ENCODE measurements at regions not wholly inside any gene's neighbourhood (a gene's known extent, or its start where the extent isn't known, plus 50 kb on each side); places are given as distances from the start of the nearest gene placed in this dataset.
"Not testable (repeated sequence)": the region's sequence is repeated elsewhere in the genome, so short reads cannot be mapped to it uniquely, and the experiment has no call there.

DNA sequence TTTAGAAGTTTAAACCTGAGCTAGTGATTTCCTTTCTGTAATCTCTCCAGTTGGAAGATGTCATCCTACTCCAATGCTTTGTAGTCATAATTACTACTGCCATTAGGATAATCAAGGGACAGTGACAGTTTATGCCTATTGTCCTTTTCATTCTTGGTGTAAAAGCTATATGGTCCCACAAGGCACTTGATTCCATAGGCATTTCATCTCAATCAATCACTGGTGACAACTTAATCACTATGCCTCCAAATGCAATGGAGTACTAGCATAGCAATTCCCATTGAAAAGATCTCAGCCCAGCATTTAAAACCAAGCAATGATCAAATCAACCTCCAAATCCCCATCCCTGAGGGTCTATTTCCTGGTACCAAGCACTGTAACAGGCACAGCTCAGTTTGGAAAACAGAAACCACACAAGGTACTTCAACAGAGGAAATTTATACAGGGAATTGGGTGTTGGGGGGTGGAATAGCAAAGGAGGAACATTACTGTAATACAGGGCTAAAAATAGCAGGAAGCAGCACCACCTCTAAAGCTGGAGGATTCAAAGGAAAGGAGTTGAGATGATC is 51.0 kb downstream of the FHIP2A start:
- no peak overlapping the region for H3K4me3 ChIP-seq (ENCODE audit: low read length)
- no peak overlapping the region for H3K27ac ChIP-seq (ENCODE audit: low read length)
- no peaks in the 10 kb centered on the region for H3K9me3 ChIP-seq (ENCODE audit: control insufficient read depth, low read depth, low read length)
- no peaks in the 10 kb centered on the region for H3K36me3 ChIP-seq (ENCODE audit: control insufficient read depth, insufficient read depth, low read length)
- H3K4me1 ChIP-seq (ENCODE audit: control insufficient read depth, insufficient read depth, low read length), result peaks cover 2% of the 10 kb centered on the region
- DNase-seq, result no peak
- no peaks in the 10 kb centered on the region for H3K27me3 ChIP-seq (ENCODE audit: control insufficient read depth, insufficient read depth, low read length)

- no peaks in the 10 kb centered on the region for H3K27me3 ChIP-seq (ENCODE audit: control insufficient read depth, insufficient read depth, low read length)
- H3K4me3 ChIP-seq (ENCODE audit: low read length), result no peak overlapping the region
- WGBS (ENCODE audit: insufficient coverage, low lambda C conversion rate), result no CpG with 5 or more reads among the region's 17 CpGs
- no peak overlapping the region for H3K27ac ChIP-seq (ENCODE audit: low read length)
- H3K36me3 ChIP-seq (ENCODE audit: control insufficient read depth, insufficient read depth, low read length), result no peaks in the 10 kb centered on the region
- DNase-seq, result peak in 1 of 2 donors; percentile 12
- peaks cover 2% of the 10 kb centered on the region for H3K4me1 ChIP-seq (ENCODE audit: control insufficient read depth, insufficient read depth, low read length)
- H3K9me3 ChIP-seq (ENCODE audit: control insufficient read depth, low read depth, low read length), result no peaks in the 10 kb centered on the region
Measured at GRCh38 chr10:114874827-114875411, 53.3 kb downstream of the FHIP2A start.

DNA sequence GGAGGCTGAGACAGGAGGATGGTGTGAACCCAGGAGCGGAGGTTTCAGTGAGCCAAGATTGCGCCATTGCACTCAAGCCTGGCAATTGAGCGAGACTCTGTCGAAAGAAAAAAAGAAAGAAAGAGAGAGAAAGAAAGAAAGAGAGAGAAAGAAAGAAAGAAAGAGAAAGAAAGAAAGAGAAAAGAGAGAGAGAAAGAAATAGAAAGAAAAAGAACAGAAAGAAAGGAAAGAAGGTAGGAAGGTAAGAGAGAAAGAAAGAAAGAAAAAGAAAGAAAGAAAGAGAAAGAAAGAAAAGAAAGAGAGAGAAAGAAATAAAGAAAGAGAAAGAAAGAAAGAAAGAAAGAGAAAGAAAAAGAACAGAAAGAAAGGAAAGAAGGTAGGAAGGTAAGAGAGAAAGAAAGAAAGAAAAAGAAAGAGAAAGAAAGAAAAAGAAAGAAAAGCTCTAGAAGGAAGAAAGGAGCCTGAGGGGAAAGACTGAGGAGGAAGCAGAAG is 54.1 kb downstream of the FHIP2A start:
- H3K27me3 ChIP-seq (ENCODE audit: control insufficient read depth, insufficient read depth, low read length); H3K4me3 ChIP-seq (ENCODE audit: low read length); DNase-seq; H3K9me3 ChIP-seq (ENCODE audit: control insufficient read depth, low read depth, low read length); H3K27ac ChIP-seq (ENCODE audit: low read length); H3K36me3 ChIP-seq (ENCODE audit: control insufficient read depth, insufficient read depth, low read length); H3K4me1 ChIP-seq (ENCODE audit: control insufficient read depth, insufficient read depth, low read length): not testable (repeated sequence)
- 97% methylated on average over 4 of the region's 4 CpGs for WGBS (ENCODE audit: insufficient coverage, low lambda C conversion rate)

GRCh38 chr10:114876169-114876568 is 54.6 kb downstream of the FHIP2A start:
- WGBS (ENCODE audit: insufficient coverage, low lambda C conversion rate), result no CpG with 5 or more reads among the region's 9 CpGs
- no peaks in the 10 kb centered on the region for H3K36me3 ChIP-seq (ENCODE audit: control insufficient read depth, insufficient read depth, low read length)
- H3K4me1 ChIP-seq (ENCODE audit: control insufficient read depth, insufficient read depth, low read length), result peaks cover 6% of the 10 kb centered on the region
- no peak for DNase-seq
- no peaks in the 10 kb centered on the region for H3K9me3 ChIP-seq (ENCODE audit: control insufficient read depth, low read depth, low read length)
- H3K4me3 ChIP-seq (ENCODE audit: low read length), result no peak overlapping the region
- no peaks in the 10 kb centered on the region for H3K27me3 ChIP-seq (ENCODE audit: control insufficient read depth, insufficient read depth, low read length)
- H3K27ac ChIP-seq (ENCODE audit: low read length), result no peak overlapping the region

GRCh38 chr10:114876602-114877300 is 55.2 kb downstream of the FHIP2A start:
- Histone ChIP-seq H3K9me3 (ENCODE audit: control insufficient read depth, low read depth, low read length) (no peaks in the 10 kb centered on the region), H3K4me1 (ENCODE audit: control insufficient read depth, insufficient read depth, low read length) (peaks cover 12% of the 10 kb centered on the region), H3K36me3 (ENCODE audit: control insufficient read depth, insufficient read depth, low read length) (no peaks in the 10 kb centered on the region), H3K4me3 (ENCODE audit: low read length) (no peak overlapping the region), H3K27ac (ENCODE audit: low read length) (no peak overlapping the region), H3K27me3 (ENCODE audit: control insufficient read depth, insufficient read depth, low read length) (no peaks in the 10 kb centered on the region)
- peak; percentile 34 to 46 for DNase-seq
- no CpG with 5 or more reads among the region's 20 CpGs for WGBS (ENCODE audit: insufficient coverage, low lambda C conversion rate)

DNA sequence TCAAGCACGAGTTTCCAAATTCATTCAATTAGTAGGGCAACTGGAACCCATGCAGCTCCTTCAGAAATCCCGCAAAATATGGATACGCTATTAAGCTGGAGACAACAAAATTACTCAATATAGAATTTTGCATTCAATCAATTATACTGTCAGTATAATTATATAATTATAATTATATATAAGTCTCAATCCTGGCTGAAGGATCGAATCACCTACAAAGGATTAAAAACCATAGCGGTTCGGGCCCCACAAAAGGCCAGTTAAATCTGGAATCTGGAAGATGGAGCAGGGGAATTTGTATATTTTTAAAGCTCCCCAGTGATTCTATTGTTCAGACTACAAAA is 55.7 kb downstream of the FHIP2A start:
- no peak overlapping the region for H3K4me3 ChIP-seq (ENCODE audit: low read length)
- H3K36me3 ChIP-seq (ENCODE audit: control insufficient read depth, insufficient read depth, low read length), result no peaks in the 10 kb centered on the region
- no peaks in the 10 kb centered on the region for H3K27me3 ChIP-seq (ENCODE audit: control insufficient read depth, insufficient read depth, low read length)
- WGBS (ENCODE audit: insufficient coverage, low lambda C conversion rate), result no CpG with 5 or more reads among the region's 6 CpGs
- H3K4me1 ChIP-seq (ENCODE audit: control insufficient read depth, insufficient read depth, low read length), result peaks cover 12% of the 10 kb centered on the region
- no peaks in the 10 kb centered on the region for H3K9me3 ChIP-seq (ENCODE audit: control insufficient read depth, low read depth, low read length)
- H3K27ac ChIP-seq (ENCODE audit: low read length), result no peak overlapping the region
- DNase-seq, result no peak

DNA sequence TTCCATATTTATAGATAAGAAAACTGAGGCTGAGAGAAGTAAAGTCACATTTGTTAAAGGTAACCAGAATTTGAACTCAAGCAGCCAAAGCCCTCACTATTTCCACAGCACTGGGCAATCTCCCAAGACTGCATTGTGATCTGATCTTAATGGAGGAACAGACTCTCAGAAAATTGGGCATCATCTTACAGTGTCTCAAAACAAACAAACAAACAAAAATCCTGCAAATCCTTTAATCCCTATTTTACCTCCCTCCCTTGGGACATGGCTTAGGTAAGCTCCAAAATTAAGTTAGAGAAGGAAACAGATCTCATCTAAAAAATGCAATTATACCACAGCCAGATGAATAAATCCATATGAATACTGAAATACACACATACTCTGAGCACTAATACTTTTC is 57.5 kb downstream of the FHIP2A start:
- DNase-seq, result no peak
- no peaks in the 10 kb centered on the region for H3K27me3 ChIP-seq (ENCODE audit: control insufficient read depth, insufficient read depth, low read length)
- H3K27ac ChIP-seq (ENCODE audit: low read length), result no peak overlapping the region
- no peaks in the 10 kb centered on the region for H3K36me3 ChIP-seq (ENCODE audit: control insufficient read depth, insufficient read depth, low read length)
- H3K4me3 ChIP-seq (ENCODE audit: low read length), result no peak overlapping the region
- peaks cover 12% of the 10 kb centered on the region for H3K4me1 ChIP-seq (ENCODE audit: control insufficient read depth, insufficient read depth, low read length)
- H3K9me3 ChIP-seq (ENCODE audit: control insufficient read depth, low read depth, low read length), result no peaks in the 10 kb centered on the region

- peak in 1 of 2 donors; percentile 19 for DNase-seq
- WGBS (ENCODE audit: insufficient coverage, low lambda C conversion rate), result no CpG with 5 or more reads among the region's 13 CpGs
- no peaks in the 10 kb centered on the region for H3K27me3 ChIP-seq (ENCODE audit: control insufficient read depth, insufficient read depth, low read length)
Measured at GRCh38 chr10:114879541-114880158, 58.1 kb downstream of the FHIP2A start.

GRCh38 chr10:114881417-114881816 is 56.6 kb upstream of the TRUB1 start:
- WGBS (ENCODE audit: insufficient coverage, low lambda C conversion rate), result no CpG with 5 or more reads among the region's 3 CpGs
- Histone ChIP-seq H3K27me3 (ENCODE audit: control insufficient read depth, insufficient read depth, low read length) (no peaks in the 10 kb centered on the region), H3K27ac (ENCODE audit: low read length) (peak overlapping the region; percentile 2), H3K4me3 (ENCODE audit: low read length) (no peak overlapping the region), H3K36me3 (ENCODE audit: control insufficient read depth, insufficient read depth, low read length) (no peaks in the 10 kb centered on the region), H3K9me3 (ENCODE audit: control insufficient read depth, low read depth, low read length) (no peaks in the 10 kb centered on the region), H3K4me1 (ENCODE audit: control insufficient read depth, insufficient read depth, low read length) (peaks cover 10% of the 10 kb centered on the region)
- DNase-seq, result peak in 1 of 2 donors; percentile 10

More at GRCh38 chr10:114879541-114880158, 58.1 kb downstream of the FHIP2A start:
- Histone ChIP-seq H3K9me3 (ENCODE audit: control insufficient read depth, low read depth, low read length) (no peaks in the 10 kb centered on the region), H3K4me3 (ENCODE audit: low read length) (no peak overlapping the region), H3K27ac (ENCODE audit: low read length) (no peak overlapping the region), H3K4me1 (ENCODE audit: control insufficient read depth, insufficient read depth, low read length) (peaks cover 12% of the 10 kb centered on the region), H3K36me3 (ENCODE audit: control insufficient read depth, insufficient read depth, low read length) (no peaks in the 10 kb centered on the region)

DNA sequence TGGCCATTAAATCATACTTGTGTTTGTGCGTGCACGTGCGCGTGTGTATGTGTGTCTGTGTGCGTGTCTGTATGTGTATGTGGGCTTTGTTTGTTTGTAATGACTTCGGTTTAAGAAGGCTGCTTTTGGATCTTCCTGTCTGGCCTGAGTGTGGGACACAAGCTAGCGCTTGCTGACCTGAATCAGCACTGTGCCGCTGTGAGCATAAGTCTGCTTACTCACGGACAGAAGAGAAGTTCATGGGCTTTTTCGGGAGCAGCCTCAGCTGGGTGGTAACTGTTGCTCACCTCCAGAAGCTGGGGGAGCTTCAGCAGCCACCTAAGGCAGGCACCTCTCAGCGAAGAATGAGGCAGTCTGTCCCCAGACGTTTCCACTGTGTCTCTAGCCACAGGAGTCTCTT is 56.1 kb upstream of the TRUB1 start:
- no peaks in the 10 kb centered on the region for H3K27me3 ChIP-seq (ENCODE audit: control insufficient read depth, insufficient read depth, low read length)
- H3K4me1 ChIP-seq (ENCODE audit: control insufficient read depth, insufficient read depth, low read length), result peaks cover 10% of the 10 kb centered on the region
- H3K4me3 ChIP-seq (ENCODE audit: low read length), result no peak overlapping the region
- WGBS (ENCODE audit: insufficient coverage, low lambda C conversion rate), result no CpG with 5 or more reads among the region's 12 CpGs
- no peaks in the 10 kb centered on the region for H3K9me3 ChIP-seq (ENCODE audit: control insufficient read depth, low read depth, low read length)
- H3K36me3 ChIP-seq (ENCODE audit: control insufficient read depth, insufficient read depth, low read length), result no peaks in the 10 kb centered on the region
- DNase-seq, result peak in 1 of 2 donors; percentile 9
- H3K27ac ChIP-seq (ENCODE audit: low read length), result peak overlapping the region; percentile 2
